ENCODE measurements at regions not wholly inside any gene's neighbourhood (a gene's known extent, or its start where the extent isn't known, plus 50 kb on each side); places are given as distances from the start of the nearest gene placed in this dataset.

DNA sequence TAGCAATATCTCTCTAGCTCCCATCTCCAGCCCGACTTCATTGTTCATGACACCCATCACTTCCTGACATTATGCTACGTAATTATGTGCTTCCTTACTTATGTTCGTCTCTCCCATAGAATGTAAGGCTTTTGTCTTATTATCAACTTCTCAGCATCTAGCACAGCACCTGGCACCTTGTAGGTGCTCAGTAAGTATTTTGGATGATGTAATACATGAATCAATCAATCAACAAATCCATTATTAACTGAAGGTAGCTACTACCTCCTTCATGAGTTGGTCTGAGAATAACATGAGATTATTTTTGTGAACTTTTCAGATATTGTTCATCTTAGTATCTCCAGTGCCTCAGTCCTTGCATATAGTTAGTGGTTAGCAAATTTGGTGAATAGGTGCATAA, 109.3 kb downstream of the EN1 start:
- no peak overlapping the region for H3K4me3 ChIP-seq (ENCODE audit: low read length, poor library complexity, severe bottlenecking)
- no peak for TF ChIP-seq EZH2phosphoT487 (IDR thresholded peaks at IDR 0.05; ENCODE audit: borderline replicate concordance)
- TF ChIP-seq, protein P1, sequence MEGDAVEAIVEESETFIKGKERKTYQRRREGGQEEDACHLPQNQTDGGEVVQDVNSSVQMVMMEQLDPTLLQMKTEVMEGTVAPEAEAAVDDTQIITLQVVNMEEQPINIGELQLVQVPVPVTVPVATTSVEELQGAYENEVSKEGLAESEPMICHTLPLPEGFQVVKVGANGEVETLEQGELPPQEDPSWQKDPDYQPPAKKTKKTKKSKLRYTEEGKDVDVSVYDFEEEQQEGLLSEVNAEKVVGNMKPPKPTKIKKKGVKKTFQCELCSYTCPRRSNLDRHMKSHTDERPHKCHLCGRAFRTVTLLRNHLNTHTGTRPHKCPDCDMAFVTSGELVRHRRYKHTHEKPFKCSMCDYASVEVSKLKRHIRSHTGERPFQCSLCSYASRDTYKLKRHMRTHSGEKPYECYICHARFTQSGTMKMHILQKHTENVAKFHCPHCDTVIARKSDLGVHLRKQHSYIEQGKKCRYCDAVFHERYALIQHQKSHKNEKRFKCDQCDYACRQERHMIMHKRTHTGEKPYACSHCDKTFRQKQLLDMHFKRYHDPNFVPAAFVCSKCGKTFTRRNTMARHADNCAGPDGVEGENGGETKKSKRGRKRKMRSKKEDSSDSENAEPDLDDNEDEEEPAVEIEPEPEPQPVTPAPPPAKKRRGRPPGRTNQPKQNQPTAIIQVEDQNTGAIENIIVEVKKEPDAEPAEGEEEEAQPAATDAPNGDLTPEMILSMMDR (conservative IDR thresholded peaks at IDR 0.05; ENCODE audit: low read length): no peak
- no peaks in the 10 kb centered on the region for H3F3A ChIP-seq (ENCODE audit: low read depth)
- no peaks in the 10 kb centered on the region for H3K9me3 ChIP-seq (ENCODE audit: insufficient read depth, low read depth, low read length)
- H2AFZ ChIP-seq (ENCODE audit: low read length): no peak overlapping the region
- no peak overlapping the region for H3K4me2 ChIP-seq (ENCODE audit: low read depth, low read length, poor library complexity, severe bottlenecking)
- H3K4me1 ChIP-seq (ENCODE audit: insufficient read depth, low read length, poor library complexity, severe bottlenecking): no peaks in the 10 kb centered on the region
- no peaks in the 10 kb centered on the region for H3K79me2 ChIP-seq (ENCODE audit: insufficient read depth, low read length)
- H4K20me1 ChIP-seq (ENCODE audit: insufficient read depth, low read length, poor library complexity, severe bottlenecking): no peaks in the 10 kb centered on the region
- H3K27me3 ChIP-seq (ENCODE audit: insufficient read depth, low read length, poor library complexity, severe bottlenecking): no peaks in the 10 kb centered on the region
- no peaks in the 10 kb centered on the region for H3K9me2 ChIP-seq (replicated peaks; ENCODE audit: low read depth, low read length)
- no peaks in the 10 kb centered on the region for H3K36me3 ChIP-seq (ENCODE audit: insufficient read depth, low read length)
- H3K9ac ChIP-seq (ENCODE audit: low read depth, low read length, poor library complexity, severe bottlenecking): no peak overlapping the region

DNA sequence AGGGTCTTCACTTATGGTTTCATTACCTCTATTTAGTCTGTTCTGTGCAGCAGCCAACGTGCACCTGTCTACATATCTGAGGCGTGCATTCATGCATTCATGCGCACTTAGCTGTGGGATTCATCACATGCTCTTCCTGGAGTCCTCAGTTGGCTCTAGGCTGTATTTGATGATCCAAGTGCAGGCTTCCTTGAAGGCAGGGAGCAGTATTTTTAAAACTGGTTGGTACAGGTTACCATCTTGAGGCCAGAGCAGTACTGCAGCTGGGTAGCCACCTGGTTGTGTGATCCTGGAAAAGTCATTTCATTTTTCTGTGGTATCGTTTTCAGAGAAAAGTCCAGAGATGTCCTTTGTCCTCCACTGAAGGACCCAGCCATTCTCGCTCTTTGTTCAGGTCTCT, 109.8 kb downstream of the EN1 start:
- H3K79me2 ChIP-seq (ENCODE audit: insufficient read depth, low read length): no peaks in the 10 kb centered on the region
- TF ChIP-seq, protein P1 (conservative IDR thresholded peaks at IDR 0.05; ENCODE audit: low read length): no peak
- TF ChIP-seq EZH2phosphoT487 (IDR thresholded peaks at IDR 0.05; ENCODE audit: borderline replicate concordance): no peak
- no peak overlapping the region for H2AFZ ChIP-seq (ENCODE audit: low read length)
- no peaks in the 10 kb centered on the region for H3K36me3 ChIP-seq (ENCODE audit: insufficient read depth, low read length)
- H3K9me3 ChIP-seq (ENCODE audit: insufficient read depth, low read depth, low read length): no peaks in the 10 kb centered on the region
- H3K4me3 ChIP-seq (ENCODE audit: low read length, poor library complexity, severe bottlenecking): no peak overlapping the region
- H3K4me1 ChIP-seq (ENCODE audit: insufficient read depth, low read length, poor library complexity, severe bottlenecking): no peaks in the 10 kb centered on the region
- H4K20me1 ChIP-seq (ENCODE audit: insufficient read depth, low read length, poor library complexity, severe bottlenecking): no peaks in the 10 kb centered on the region
- H3K9me2 ChIP-seq (replicated peaks; ENCODE audit: low read depth, low read length): no peaks in the 10 kb centered on the region
- no peak overlapping the region for H3K4me2 ChIP-seq (ENCODE audit: low read depth, low read length, poor library complexity, severe bottlenecking)
- no peaks in the 10 kb centered on the region for H3F3A ChIP-seq (ENCODE audit: low read depth)
- H3K27me3 ChIP-seq (ENCODE audit: insufficient read depth, low read length, poor library complexity, severe bottlenecking): no peaks in the 10 kb centered on the region
- H3K9ac ChIP-seq (ENCODE audit: low read depth, low read length, poor library complexity, severe bottlenecking): no peak overlapping the region

DNA sequence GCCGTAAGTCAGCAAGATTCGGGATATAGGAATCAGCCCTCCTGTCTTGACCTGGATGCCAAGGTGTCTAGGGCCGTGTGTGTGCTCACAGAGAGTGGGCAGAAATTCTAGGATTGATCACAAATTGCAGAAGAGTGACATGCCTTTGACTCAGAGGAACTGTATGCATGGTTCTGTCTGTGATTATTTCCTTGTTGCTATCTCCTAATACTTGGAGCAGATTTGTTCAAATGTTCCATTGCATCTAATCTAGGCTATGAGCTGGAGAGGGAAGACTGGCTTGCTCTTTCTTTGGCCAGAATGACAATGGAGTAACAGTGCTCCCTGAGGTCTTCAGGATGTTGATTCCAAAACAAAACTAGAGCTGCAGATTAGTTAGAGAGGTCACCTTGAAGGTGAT, 115.0 kb downstream of the EN1 start:
- no peak overlapping the region for H3K4me2 ChIP-seq (ENCODE audit: low read depth, low read length, poor library complexity, severe bottlenecking)
- H3K36me3 ChIP-seq (ENCODE audit: insufficient read depth, low read length): no peaks in the 10 kb centered on the region
- no peaks in the 10 kb centered on the region for H4K20me1 ChIP-seq (ENCODE audit: insufficient read depth, low read length, poor library complexity, severe bottlenecking)
- H3K4me1 ChIP-seq (ENCODE audit: insufficient read depth, low read length, poor library complexity, severe bottlenecking): no peaks in the 10 kb centered on the region
- H3K27me3 ChIP-seq (ENCODE audit: insufficient read depth, low read length, poor library complexity, severe bottlenecking): no peaks in the 10 kb centered on the region
- H2AFZ ChIP-seq (ENCODE audit: low read length): no peak overlapping the region
- no peaks in the 10 kb centered on the region for H3F3A ChIP-seq (ENCODE audit: low read depth)
- H3K9ac ChIP-seq (ENCODE audit: low read depth, low read length, poor library complexity, severe bottlenecking): no peak overlapping the region
- no peak overlapping the region for H3K4me3 ChIP-seq (ENCODE audit: low read length, poor library complexity, severe bottlenecking)
- no peaks in the 10 kb centered on the region for H3K79me2 ChIP-seq (ENCODE audit: insufficient read depth, low read length)
- no peak for TF ChIP-seq EZH2phosphoT487 (IDR thresholded peaks at IDR 0.05; ENCODE audit: borderline replicate concordance)
- TF ChIP-seq, protein P1 (conservative IDR thresholded peaks at IDR 0.05; ENCODE audit: low read length): no peak
- H3K9me3 ChIP-seq (ENCODE audit: insufficient read depth, low read depth, low read length): no peaks in the 10 kb centered on the region
- H3K9me2 ChIP-seq (replicated peaks; ENCODE audit: low read depth, low read length): no peaks in the 10 kb centered on the region
